ENCODE measurements at regions not wholly inside any gene's neighbourhood (a gene's known extent, or its start where the extent isn't known, plus 50 kb on each side); places are given as distances from the start of the nearest gene placed in this dataset.
"Not testable (repeated sequence)": the region's sequence is repeated elsewhere in the genome, so short reads cannot be mapped to it uniquely, and the experiment has no call there.

GRCh38 chrX:111035256-111035655, 60.7 kb upstream of the PAK3 start:
- no peak overlapping the region for H3K4me2 ChIP-seq (ENCODE audit: low read depth, low read length)
- H4K91ac ChIP-seq (ENCODE audit: insufficient read depth, low read depth, low read length) = no peak overlapping the region
- no peak overlapping the region for H3K27ac ChIP-seq (ENCODE audit: insufficient read depth, low read length)
- DNase-seq (no peak), ATAC-seq (ENCODE audit: low read depth) (no peak)
- no peak overlapping the region for H3K14ac ChIP-seq (replicated peaks; ENCODE audit: low read depth, low read length)
- no peak overlapping the region for H4K8ac ChIP-seq (ENCODE audit: low read depth in 2 of 2, low read length in 2 of 2)
- no peak overlapping the region for H3K56ac ChIP-seq (ENCODE audit: extremely low read depth, insufficient read depth, low read length)
- H3K4me1 ChIP-seq (ENCODE audit: control insufficient read depth, insufficient read depth, low read length) = peaks cover 1% of the 10 kb centered on the region; the same call in 1 of the 2 replicates
- H3K9ac ChIP-seq (ENCODE audit: low read depth, low read length) = no peak overlapping the region
- no peak overlapping the region for H2BK15ac ChIP-seq (ENCODE audit: low read depth, low read length)
- H3K9me3 ChIP-seq (ENCODE audit: control insufficient read depth, insufficient read depth, low read length) = no peaks in the 10 kb centered on the region
- no peak overlapping the region for H2BK5ac ChIP-seq (ENCODE audit: low read depth, low read length, poor library complexity, severe bottlenecking)
- ChIA-PET POLR2A (ENCODE audit: unreplicated experiment) (no interaction called here), CTCF (no interaction called here)
- H3K79me1 ChIP-seq (ENCODE audit: low read depth in 1 of 2, low read length in 2 of 2) = no peaks in the 10 kb centered on the region
- in situ Hi-C loops (cut with MboI; ENCODE audit: low sequenced_read_pairs) = no loop called here
- no peak overlapping the region for H2BK20ac ChIP-seq (ENCODE audit: low read depth, low read length)
- intact Hi-C loops (cut with micrococcal nuclease) = no loop called here
- H3K9me1 ChIP-seq (ENCODE audit: insufficient read depth, low read length) = no peaks in the 10 kb centered on the region
- no peaks in the 10 kb centered on the region for H4K20me1 ChIP-seq (ENCODE audit: insufficient read depth, low read length)
- H4K5ac ChIP-seq (ENCODE audit: low read depth, low read length) = no peak overlapping the region
- peaks cover 13% of the 10 kb centered on the region for H3K27me3 ChIP-seq (ENCODE audit: control insufficient read depth, insufficient read depth, low read length)
- no CpG with 5 or more reads among the region's 2 CpGs for WGBS, 2 experiments (ENCODE audit: extremely low coverage in 2 of 2, insufficient read length in 1 of 2)
- H2AFZ ChIP-seq (replicated peaks; ENCODE audit: low read length, poor library complexity) = no peak overlapping the region
- H3K18ac ChIP-seq (ENCODE audit: low read depth, low read length) = no peak overlapping the region
- TF ChIP-seq MXI1 (IDR thresholded peaks at IDR 0.05; ENCODE audit: borderline replicate concordance, low read depth, low read length) (no peak), POLR2A (IDR thresholded peaks at IDR 0.05; ENCODE audit: low read depth, low read length) (no peak)
- H3K4me3 ChIP-seq (ENCODE audit: insufficient read depth, low read depth, low read length) = no peak overlapping the region
- H3K36me3 ChIP-seq (ENCODE audit: control insufficient read depth, insufficient read depth, low read length) = no peaks in the 10 kb centered on the region
- no peak overlapping the region for H3K23ac ChIP-seq (ENCODE audit: low read depth, low read length)
- dilution Hi-C loops (cut with HindIII; ENCODE audit: low sequenced_read_pairs, unreplicated experiment) = no loop called here
- no TSS peak for BruUV-seq (replicated peaks)
- H2BK120ac ChIP-seq (ENCODE audit: low read depth, low read length) = no peak overlapping the region
- no peak overlapping the region for H2AK9ac ChIP-seq (replicated peaks; ENCODE audit: low read depth, low read length, poor library complexity)
- H3K4ac ChIP-seq (ENCODE audit: low read depth, low read length) = no peak overlapping the region
- no peak overlapping the region for H2AK5ac ChIP-seq (ENCODE audit: low read depth, low read length)

- H3K4me3 ChIP-seq (ENCODE audit: insufficient read depth, low read depth, low read length); H3K79me1 ChIP-seq (ENCODE audit: low read depth in 1 of 2, low read length in 2 of 2); H4K91ac ChIP-seq (ENCODE audit: insufficient read depth, low read depth, low read length); H3K4ac ChIP-seq (ENCODE audit: low read depth, low read length); H3K9me3 ChIP-seq (ENCODE audit: control insufficient read depth, insufficient read depth, low read length); H2AK5ac ChIP-seq (ENCODE audit: low read depth, low read length); H3K18ac ChIP-seq (ENCODE audit: low read depth, low read length); H3K27ac ChIP-seq (ENCODE audit: insufficient read depth, low read length); DNase-seq; H3K36me3 ChIP-seq (ENCODE audit: control insufficient read depth, insufficient read depth, low read length); BruUV-seq (replicated peaks); POLR2A ChIA-PET (ENCODE audit: unreplicated experiment); H4K8ac ChIP-seq (ENCODE audit: low read depth in 2 of 2, low read length in 2 of 2); intact Hi-C loops (cut with micrococcal nuclease); H4K20me1 ChIP-seq (ENCODE audit: insufficient read depth, low read length); H2BK120ac ChIP-seq (ENCODE audit: low read depth, low read length); H2AFZ ChIP-seq (replicated peaks; ENCODE audit: low read length, poor library complexity); H3K4me1 ChIP-seq (ENCODE audit: control insufficient read depth, insufficient read depth, low read length); H3K14ac ChIP-seq (replicated peaks; ENCODE audit: low read depth, low read length); ATAC-seq (ENCODE audit: low read depth); H3K27me3 ChIP-seq (ENCODE audit: control insufficient read depth, insufficient read depth, low read length); H3K56ac ChIP-seq (ENCODE audit: extremely low read depth, insufficient read depth, low read length); H4K5ac ChIP-seq (ENCODE audit: low read depth, low read length); H3K4me2 ChIP-seq (ENCODE audit: low read depth, low read length); H2BK15ac ChIP-seq (ENCODE audit: low read depth, low read length); H3K23ac ChIP-seq (ENCODE audit: low read depth, low read length); H2AK9ac ChIP-seq (replicated peaks; ENCODE audit: low read depth, low read length, poor library complexity); CTCF ChIA-PET; H3K9ac ChIP-seq (ENCODE audit: low read depth, low read length); H2BK20ac ChIP-seq (ENCODE audit: low read depth, low read length); H2BK5ac ChIP-seq (ENCODE audit: low read depth, low read length, poor library complexity, severe bottlenecking); in situ Hi-C loops (cut with MboI; ENCODE audit: low sequenced_read_pairs); H3K9me1 ChIP-seq (ENCODE audit: insufficient read depth, low read length); dilution Hi-C loops (cut with HindIII; ENCODE audit: low sequenced_read_pairs, unreplicated experiment): not testable (repeated sequence)
- WGBS, 2 experiments (ENCODE audit: extremely low coverage in 2 of 2, insufficient read length in 1 of 2) = no CpG with 5 or more reads among the region's 1 CpG
Measured at GRCh38 chrX:111022998-111023397, 73.0 kb upstream of the PAK3 start.
